ENCODE measurements at regions not wholly inside any gene's neighbourhood (a gene's known extent, or its start where the extent isn't known, plus 50 kb on each side); places are given as distances from the start of the nearest gene placed in this dataset.
"Not testable (repeated sequence)": the region's sequence is repeated elsewhere in the genome, so short reads cannot be mapped to it uniquely, and the experiment has no call there.

GRCh38 chr17:45554479-45554878, 64.0 kb upstream of the PLEKHM1 start:
- not testable (repeated sequence) for DNase-seq

GRCh38 chr17:45558821-45559220, 68.3 kb upstream of the PLEKHM1 start:
- DNase-seq, result not testable (repeated sequence)

DNA sequence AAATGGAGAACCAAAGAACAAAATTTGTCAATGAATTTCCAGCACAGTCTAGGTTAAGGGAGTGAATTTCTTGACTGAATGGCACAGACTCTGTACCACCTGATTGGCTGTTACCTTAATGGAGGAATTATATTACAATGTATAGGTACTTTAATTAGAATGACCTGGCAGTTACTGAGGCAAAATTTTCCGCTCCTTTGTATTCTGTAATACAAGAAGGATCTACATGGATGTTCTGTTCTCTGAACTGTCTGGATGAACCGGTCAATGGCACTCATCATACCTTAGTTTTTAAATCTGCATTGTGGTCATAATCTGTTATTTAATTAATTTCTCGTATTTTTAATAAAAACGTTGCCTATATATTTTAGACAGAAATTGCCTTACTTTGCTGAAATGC, 72.3 kb upstream of the PLEKHM1 start:
- not testable (repeated sequence) for DNase-seq

GRCh38 chr17:45563283-45563682, 72.8 kb upstream of the PLEKHM1 start:
- DNase-seq, result not testable (repeated sequence)

DNA sequence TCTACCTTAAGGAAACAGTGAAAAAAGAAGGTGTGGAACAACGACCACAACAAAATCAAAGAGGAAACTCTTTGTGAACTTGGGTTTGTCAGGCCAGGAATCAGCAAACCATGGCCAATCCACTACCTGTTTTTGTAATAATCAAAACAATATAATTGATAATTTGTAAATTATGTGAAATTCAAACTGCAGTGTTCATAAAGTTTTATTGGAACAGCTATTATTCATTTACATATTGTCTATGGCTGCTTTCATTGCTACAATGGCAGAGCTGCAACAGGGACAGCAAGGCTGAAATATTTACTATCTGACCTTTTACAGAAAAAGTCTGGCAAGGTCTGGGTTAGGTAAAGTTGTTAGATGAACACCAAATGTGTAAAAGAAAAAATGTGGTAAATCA, 77.8 kb upstream of the PLEKHM1 start:
- not testable (repeated sequence) for DNase-seq

GRCh38 chr17:45573326-45573725, 82.8 kb upstream of the PLEKHM1 start:
- not testable (repeated sequence) for DNase-seq

DNA sequence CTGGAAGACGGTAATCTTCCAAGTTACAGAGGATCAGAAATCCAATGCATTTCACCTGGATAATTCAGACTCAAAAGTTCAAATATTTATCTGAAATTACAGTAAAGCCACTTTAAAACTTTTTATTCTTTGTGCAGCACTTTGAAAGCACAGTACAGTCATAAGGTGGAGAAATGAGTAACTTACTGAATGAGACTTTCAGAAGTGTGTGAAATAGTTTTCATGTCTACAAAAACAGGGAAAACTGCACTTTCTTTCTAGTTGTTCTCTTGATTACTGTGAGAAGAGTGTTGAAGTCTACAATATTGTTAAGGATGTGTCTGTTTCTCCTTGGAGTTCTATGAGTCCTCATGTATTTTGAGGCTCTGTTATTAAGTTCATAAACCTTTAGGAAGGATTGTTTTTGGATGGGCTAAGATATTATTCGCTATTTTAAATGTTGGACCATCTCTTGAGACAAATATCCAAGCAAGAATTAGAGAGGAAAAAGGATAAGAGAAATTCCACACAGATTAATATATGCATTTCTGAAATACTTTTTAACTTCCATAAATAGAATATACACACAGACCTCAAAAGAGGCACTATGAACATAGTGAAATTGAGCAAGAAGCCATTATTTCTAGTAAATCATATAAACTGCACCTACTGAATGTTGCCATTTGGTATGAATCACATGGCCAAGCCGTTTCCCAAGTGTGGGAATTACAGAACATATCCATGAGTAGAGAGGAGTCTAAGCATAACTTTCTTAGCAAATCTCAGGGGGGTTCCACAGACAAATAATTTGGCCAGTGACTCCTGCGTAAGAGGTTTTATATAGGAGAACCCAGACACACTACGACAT, 83.6 kb upstream of the PLEKHM1 start:
- DNase-seq, result no peak

- no peak for DNase-seq
Measured at GRCh38 chr17:45575126-45575885, 84.8 kb upstream of the PLEKHM1 start.

- DNase-seq, result not testable (repeated sequence)
Measured at GRCh38 chr17:45576527-45577307, 86.2 kb upstream of the PLEKHM1 start.

- no peak for DNase-seq
Measured at GRCh38 chr17:45577571-45578279, 87.2 kb upstream of the PLEKHM1 start.

- DNase-seq, result no peak
Measured at GRCh38 chr17:45578516-45579455, 88.3 kb upstream of the PLEKHM1 start.

DNA sequence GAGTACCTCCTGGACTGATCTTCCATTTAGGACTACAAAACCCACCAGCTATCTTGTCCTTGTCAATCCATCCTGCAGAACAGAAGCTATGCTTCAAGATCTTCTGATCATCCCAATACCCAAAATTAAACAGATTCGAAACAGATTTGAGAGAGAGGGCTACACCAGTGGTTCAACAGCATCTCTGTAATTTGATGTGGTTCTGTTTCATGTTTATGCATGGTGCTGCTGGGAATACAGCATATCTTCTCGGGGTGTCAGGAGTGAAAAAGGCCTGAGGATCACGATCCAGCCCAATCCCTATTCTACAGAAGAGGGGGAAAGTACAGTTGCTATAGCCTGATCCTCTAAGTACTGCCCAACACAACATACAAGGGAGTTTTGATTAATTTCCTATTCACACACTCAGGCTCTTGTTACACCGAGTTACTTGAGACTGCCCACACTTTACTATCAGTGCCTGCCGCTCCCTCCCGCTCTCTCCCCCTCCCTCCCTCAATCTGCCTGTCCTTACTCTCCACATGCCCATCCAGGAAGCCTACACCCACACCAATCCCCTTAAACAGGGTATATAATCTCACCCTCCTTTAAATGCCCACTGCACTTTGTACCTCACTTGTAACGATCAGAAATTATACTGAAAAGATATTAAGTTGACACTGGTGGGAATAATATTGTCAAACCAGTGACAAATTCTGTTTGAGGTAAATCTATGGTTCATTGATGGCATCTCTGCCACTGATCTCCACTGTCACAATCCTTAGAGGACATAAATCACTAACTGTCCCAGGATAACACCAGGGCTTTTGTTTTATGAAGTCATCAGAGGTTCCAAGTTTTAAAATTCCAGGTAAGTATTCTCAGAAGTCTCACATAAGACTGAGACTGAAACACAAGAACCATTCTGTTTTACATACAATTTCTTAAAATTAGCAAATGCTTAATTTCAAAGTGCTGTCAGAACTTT, 89.3 kb upstream of the PLEKHM1 start:
- DNase-seq, result no peak

GRCh38 chr17:45580924-45581323, 90.4 kb upstream of the PLEKHM1 start:
- DNase-seq, result no peak

DNA sequence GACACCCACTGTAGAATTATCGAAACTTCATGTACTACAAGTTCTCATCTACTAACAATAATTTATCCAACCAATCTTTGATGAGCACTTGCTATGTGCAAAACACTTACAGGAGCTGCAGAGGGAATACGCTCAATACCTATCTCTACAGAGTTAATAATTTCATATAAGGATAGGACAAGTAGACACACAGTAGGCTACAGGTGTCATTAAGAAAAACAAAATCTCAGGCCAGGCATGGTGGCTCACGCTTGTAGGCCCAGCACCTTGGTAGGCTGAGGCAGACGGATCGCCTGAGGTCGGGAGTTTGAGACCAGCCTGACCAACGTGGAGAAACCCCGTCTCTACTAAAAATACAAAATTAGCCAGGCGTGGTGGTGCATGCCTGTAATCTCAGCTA, 91.3 kb upstream of the PLEKHM1 start:
- DNase-seq, result no peak

GRCh38 chr17:45584092-45585036, 93.8 kb upstream of the PLEKHM1 start:
- DNase-seq, result peak; percentile 57 to 61

GRCh38 chr17:45585037-45585733, 94.7 kb upstream of the PLEKHM1 start:
- DNase-seq, result peak; percentile 82 to 85

DNA sequence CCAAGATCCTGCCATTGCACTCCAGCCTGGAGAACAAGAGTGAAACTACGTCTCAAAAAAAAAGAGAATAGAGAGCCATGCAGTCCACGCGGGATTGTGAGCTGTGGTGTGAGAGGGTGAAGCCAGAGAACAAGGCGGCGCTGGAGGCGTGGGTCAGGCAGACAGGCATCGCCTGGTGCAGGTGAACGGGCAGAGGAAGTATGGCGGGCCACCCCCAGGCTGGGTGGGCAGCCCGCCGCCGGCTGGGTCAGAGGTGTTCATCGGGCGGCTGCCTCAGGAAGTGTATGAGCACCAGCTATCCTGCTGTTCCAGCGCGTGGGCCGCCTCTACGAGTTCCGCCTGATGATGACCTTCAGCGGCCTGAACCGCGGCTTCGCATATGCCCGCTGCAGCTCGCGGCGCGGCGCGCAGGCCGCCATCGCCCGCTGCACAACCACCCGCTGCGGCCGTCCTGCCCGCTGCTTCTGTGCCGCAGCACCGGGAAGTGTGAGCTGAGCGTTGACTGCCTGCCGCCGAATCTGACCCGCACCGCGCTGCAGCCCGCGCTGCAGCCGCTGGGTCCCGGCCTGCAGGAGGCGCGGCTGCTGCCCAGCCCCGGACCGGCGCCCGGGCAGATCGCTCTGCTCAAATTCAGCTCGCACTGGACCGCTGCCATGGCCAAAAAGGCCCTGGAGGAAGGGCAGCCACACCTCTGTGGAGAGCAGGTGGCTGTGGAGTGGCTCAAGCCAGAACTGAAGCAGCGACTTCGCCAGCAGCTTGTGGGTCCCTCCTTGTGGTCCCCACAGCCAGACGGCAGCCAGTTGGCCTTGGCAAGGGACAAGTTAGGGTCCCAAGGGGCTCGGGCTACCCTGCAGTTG, 95.5 kb upstream of the PLEKHM1 start:
- DNase-seq, result peak in 1 of 2 experiments; percentile 31

Data from stimulated activated CD4-positive, alpha-beta T cell treated with anti-CD3 and anti-CD28 coated beads, Interleukin-4, amount 100 ng/mL, for 4 hours (primary cell).